ENCODE measurements at regions not wholly inside any gene's neighbourhood (a gene's known extent, or its start where the extent isn't known, plus 50 kb on each side); places are given as distances from the start of the nearest gene placed in this dataset.

GRCh38 chr6:23642849-23643248, 483.2 kb upstream of the NRSN1 start:
- H3K36me3 ChIP-seq (ENCODE audit: insufficient read depth, low read length) = no peaks in the 10 kb centered on the region
- H3K27ac ChIP-seq (ENCODE audit: low read depth, low read length) = no peak overlapping the region
- Mint-ChIP-seq H3K4me3 (no peak overlapping the region), H3K9me3 (no peaks in the 10 kb centered on the region), H3K36me3 (no peaks in the 10 kb centered on the region), H3K27ac (no peak overlapping the region), H3K4me1 (no peaks in the 10 kb centered on the region), H3K27me3 (no peaks in the 10 kb centered on the region)
- ChIA-PET POLR2A (no interaction called here), CTCF (no interaction called here)
- H3K27me3 ChIP-seq (ENCODE audit: insufficient read depth, low read length, poor library complexity, severe bottlenecking) = no peaks in the 10 kb centered on the region
- H3K4me3 ChIP-seq (ENCODE audit: low read length) = no peak overlapping the region
- H3K9me3 ChIP-seq (ENCODE audit: low read length) = no peaks in the 10 kb centered on the region
- DNase-seq = no peak
- H3K4me1 ChIP-seq (ENCODE audit: insufficient read depth, low read length) = no peaks in the 10 kb centered on the region

GRCh38 chr6:23647045-23647444, 479.0 kb upstream of the NRSN1 start:
- Histone ChIP-seq H3K36me3 (ENCODE audit: insufficient read depth, low read length) (no peaks in the 10 kb centered on the region), H3K4me3 (ENCODE audit: low read length) (no peak overlapping the region), H3K27me3 (ENCODE audit: insufficient read depth, low read length, poor library complexity, severe bottlenecking) (no peaks in the 10 kb centered on the region), H3K27ac (ENCODE audit: low read depth, low read length) (no peak overlapping the region), H3K9me3 (ENCODE audit: low read length) (no peaks in the 10 kb centered on the region), H3K4me1 (ENCODE audit: insufficient read depth, low read length) (no peaks in the 10 kb centered on the region)
- Mint-ChIP-seq H3K27ac (no peak overlapping the region), H3K4me1 (no peaks in the 10 kb centered on the region), H3K4me3 (no peak overlapping the region), H3K27me3 (no peaks in the 10 kb centered on the region), H3K36me3 (no peaks in the 10 kb centered on the region), H3K9me3 (peaks cover 0 to 4% (median 2%) of the 10 kb centered on the region in 5 donors)
- no peak for DNase-seq
- CTCF ChIA-PET = no interaction called here
- POLR2A ChIA-PET = no interaction called here

GRCh38 chr6:23650676-23651075, 475.3 kb upstream of the NRSN1 start:
- Histone ChIP-seq H3K9me3 (ENCODE audit: low read length) (no peaks in the 10 kb centered on the region), H3K4me1 (ENCODE audit: insufficient read depth, low read length) (no peaks in the 10 kb centered on the region), H3K27me3 (ENCODE audit: insufficient read depth, low read length, poor library complexity, severe bottlenecking) (no peaks in the 10 kb centered on the region), H3K4me3 (ENCODE audit: low read length) (no peak overlapping the region), H3K36me3 (ENCODE audit: insufficient read depth, low read length) (no peaks in the 10 kb centered on the region), H3K27ac (ENCODE audit: low read depth, low read length) (no peak overlapping the region)
- no peak overlapping the region for H3K27ac Mint-ChIP-seq
- ChIA-PET POLR2A (no interaction called here), CTCF (no interaction called here)
- H3K9me3 Mint-ChIP-seq = peaks cover 0 to 4% (median 2%) of the 10 kb centered on the region in 5 donors
- no peaks in the 10 kb centered on the region for H3K36me3 Mint-ChIP-seq
- H3K27me3 Mint-ChIP-seq = peaks cover 0 to 2% of the 10 kb centered on the region in 2 donors
- H3K4me1 Mint-ChIP-seq = no peaks in the 10 kb centered on the region
- no peak for DNase-seq
- H3K4me3 Mint-ChIP-seq = no peak overlapping the region

- H3K4me3 Mint-ChIP-seq = no peak overlapping the region
- no peak overlapping the region for H3K4me3 ChIP-seq (ENCODE audit: low read length)
- no peaks in the 10 kb centered on the region for H3K9me3 ChIP-seq (ENCODE audit: low read length)
- peaks cover 0 to 9% (median 3%) of the 10 kb centered on the region in 5 donors for H3K9me3 Mint-ChIP-seq
- H3K4me1 Mint-ChIP-seq = no peaks in the 10 kb centered on the region
- no peaks in the 10 kb centered on the region for H3K36me3 Mint-ChIP-seq
- H3K4me1 ChIP-seq (ENCODE audit: insufficient read depth, low read length) = no peaks in the 10 kb centered on the region
- no peaks in the 10 kb centered on the region for H3K27me3 ChIP-seq (ENCODE audit: insufficient read depth, low read length, poor library complexity, severe bottlenecking)
- peaks cover 0 to 5% of the 10 kb centered on the region in 2 donors for H3K27me3 Mint-ChIP-seq
- ChIA-PET CTCF (no interaction called here), POLR2A (no interaction called here)
- DNase-seq = no peak
- H3K27ac Mint-ChIP-seq = no peak overlapping the region
- H3K36me3 ChIP-seq (ENCODE audit: insufficient read depth, low read length) = no peaks in the 10 kb centered on the region
- no peak overlapping the region for H3K27ac ChIP-seq (ENCODE audit: low read depth, low read length)
These were observed 471.3 kb upstream of the NRSN1 start for GRCh38 chr6:23654745-23655144.

GRCh38 chr6:23655525-23655924, 470.5 kb upstream of the NRSN1 start:
- Mint-ChIP-seq H3K27ac (peak overlapping the region in 1 of 8 donors; percentile 34), H3K4me3 (no peak overlapping the region), H3K4me1 (no peaks in the 10 kb centered on the region), H3K27me3 (peaks cover 0 to 5% of the 10 kb centered on the region in 2 donors), H3K36me3 (no peaks in the 10 kb centered on the region), H3K9me3 (peaks cover 0 to 10% (median 4%) of the 10 kb centered on the region in 5 donors)
- DNase-seq = no peak
- Histone ChIP-seq H3K27me3 (ENCODE audit: insufficient read depth, low read length, poor library complexity, severe bottlenecking) (no peaks in the 10 kb centered on the region), H3K9me3 (ENCODE audit: low read length) (no peaks in the 10 kb centered on the region), H3K4me3 (ENCODE audit: low read length) (no peak overlapping the region), H3K36me3 (ENCODE audit: insufficient read depth, low read length) (no peaks in the 10 kb centered on the region), H3K4me1 (ENCODE audit: insufficient read depth, low read length) (no peaks in the 10 kb centered on the region), H3K27ac (ENCODE audit: low read depth, low read length) (no peak overlapping the region)
- POLR2A ChIA-PET = no interaction called here
- CTCF ChIA-PET = no interaction called here

- Histone ChIP-seq H3K4me3 (ENCODE audit: low read length) (no peak overlapping the region), H3K36me3 (ENCODE audit: insufficient read depth, low read length) (no peaks in the 10 kb centered on the region), H3K27ac (ENCODE audit: low read depth, low read length) (no peak overlapping the region), H3K4me1 (ENCODE audit: insufficient read depth, low read length) (no peaks in the 10 kb centered on the region), H3K9me3 (ENCODE audit: low read length) (no peaks in the 10 kb centered on the region), H3K27me3 (ENCODE audit: insufficient read depth, low read length, poor library complexity, severe bottlenecking) (no peaks in the 10 kb centered on the region)
- H3K4me3 Mint-ChIP-seq = no peak overlapping the region
- peaks cover 0 to 5% of the 10 kb centered on the region in 2 donors for H3K27me3 Mint-ChIP-seq
- H3K27ac Mint-ChIP-seq = no peak overlapping the region
- ChIA-PET CTCF (no interaction called here), POLR2A (no interaction called here)
- no peaks in the 10 kb centered on the region for H3K4me1 Mint-ChIP-seq
- no peak for DNase-seq
- peaks cover 0 to 6% (median 4%) of the 10 kb centered on the region in 5 donors for H3K9me3 Mint-ChIP-seq
- no peaks in the 10 kb centered on the region for H3K36me3 Mint-ChIP-seq
These were observed 469.5 kb upstream of the NRSN1 start for GRCh38 chr6:23656255-23657194.

GRCh38 chr6:23659125-23659524, 466.9 kb upstream of the NRSN1 start:
- Histone ChIP-seq H3K4me1 (ENCODE audit: insufficient read depth, low read length) (no peaks in the 10 kb centered on the region), H3K36me3 (ENCODE audit: insufficient read depth, low read length) (no peaks in the 10 kb centered on the region), H3K4me3 (ENCODE audit: low read length) (no peak overlapping the region), H3K27me3 (ENCODE audit: insufficient read depth, low read length, poor library complexity, severe bottlenecking) (no peaks in the 10 kb centered on the region), H3K9me3 (ENCODE audit: low read length) (no peaks in the 10 kb centered on the region), H3K27ac (ENCODE audit: low read depth, low read length) (no peak overlapping the region)
- no peak for DNase-seq
- H3K27me3 Mint-ChIP-seq = peaks cover 0 to 5% of the 10 kb centered on the region in 2 donors
- no peak overlapping the region for H3K27ac Mint-ChIP-seq
- H3K9me3 Mint-ChIP-seq = peaks cover 0 to 7% (median 4%) of the 10 kb centered on the region in 5 donors
- H3K4me1 Mint-ChIP-seq = no peaks in the 10 kb centered on the region
- POLR2A ChIA-PET = no interaction called here
- CTCF ChIA-PET = no interaction called here
- no peaks in the 10 kb centered on the region for H3K36me3 Mint-ChIP-seq
- H3K4me3 Mint-ChIP-seq = no peak overlapping the region

GRCh38 chr6:23661549-23661948, 464.5 kb upstream of the NRSN1 start:
- H3K4me3 ChIP-seq (ENCODE audit: low read length) = no peak overlapping the region
- H3K9me3 ChIP-seq (ENCODE audit: low read length) = no peaks in the 10 kb centered on the region
- Mint-ChIP-seq H3K4me1 (no peaks in the 10 kb centered on the region), H3K4me3 (no peak overlapping the region), H3K27ac (no peak overlapping the region), H3K27me3 (peaks cover 0 to 1% of the 10 kb centered on the region in 2 donors), H3K36me3 (no peaks in the 10 kb centered on the region), H3K9me3 (peaks cover 0 to 10% (median 6%) of the 10 kb centered on the region in 5 donors)
- H3K27me3 ChIP-seq (ENCODE audit: insufficient read depth, low read length, poor library complexity, severe bottlenecking) = no peaks in the 10 kb centered on the region
- DNase-seq = no peak
- no peak overlapping the region for H3K27ac ChIP-seq (ENCODE audit: low read depth, low read length)
- H3K4me1 ChIP-seq (ENCODE audit: insufficient read depth, low read length) = no peaks in the 10 kb centered on the region
- H3K36me3 ChIP-seq (ENCODE audit: insufficient read depth, low read length) = no peaks in the 10 kb centered on the region
- POLR2A ChIA-PET = no interaction called here
- CTCF ChIA-PET = no interaction called here

Measured in CD8-positive, alpha-beta memory T cell (primary cell).